K562 (cell line): ENCODE measurements at regions not wholly inside any gene's neighbourhood (a gene's known extent, or its start where the extent isn't known, plus 50 kb on each side); places are given as distances from the start of the nearest gene placed in this dataset.

Source experiments
- EP300 ChIP-seq: IDR thresholded peaks from 2 replicates; pipeline ENCODE4 v1.6.1; 2012; ENCODE audit warnings: low read length, improper control_type of control experiment
- ESRRB ChIP-seq: fragments of 250-450 bp; sonication (Bioruptor Pico); IDR thresholded peaks from 2 replicates; pipeline ENCODE4 v1.5.0; 2020; ENCODE audit warnings: mild to moderate bottlenecking, moderate library complexity, borderline replicate concordance
- EZH2 ChIP-seq: IDR thresholded peaks from 2 replicates; pipeline ENCODE4 v1.6.1; 2012; ENCODE audit warnings: low read depth, mild to moderate bottlenecking, inconsistent platforms, low read length, borderline replicate concordance
- GTF2F1 ChIP-seq: IDR thresholded peaks from 2 replicates; pipeline ENCODE4 v1.6.1; 2011; ENCODE audit warnings: low read depth, low read length, improper control_type of control experiment
- IRF2 ChIP-seq: sonication (generic); formaldehyde crosslinking; IDR thresholded peaks from 2 replicates; pipeline ENCODE4 v1.8.1; 2022; ENCODE audit warnings: mild to moderate bottlenecking, missing genetic modification reagents
- KLF10 ChIP-seq: fragments of 250-450 bp; sonication (Bioruptor Pico); IDR thresholded peaks from 2 replicates; pipeline ENCODE4 v1.6.1; 2021; ENCODE audit warnings: matching md5 sums
- RCOR1 ChIP-seq, 2 experiments: IDR thresholded peaks; 2 replicates each; pipeline ENCODE4 v1.6.1; 2012; ENCODE audit warnings: low read depth in 2 of 2, low read length in 2 of 2, borderline replicate concordance in 1 of 2, improper control_type of control experiment in 1 of 2
- RFX5 ChIP-seq: IDR thresholded peaks from 2 replicates; pipeline ENCODE4 v1.6.1; 2011; ENCODE audit warnings: low read depth, mild to moderate bottlenecking, improper control_type of control experiment, low read length
- SRF ChIP-seq, 2 experiments: fragments of 250-450, 450-650 bp in 1 of 2; sonication (Bioruptor Pico) in 1 of 2; sonication (generic) in 1 of 2; formaldehyde crosslinking; IDR thresholded peaks; 2 replicates each; pipeline versions ENCODE4 v1.5.0 to v1.5.1; 2020 to 2022; ENCODE audit warnings: mild to moderate bottlenecking in 1 of 2, missing genetic modification reagents in 1 of 2
- TAF1 ChIP-seq: IDR thresholded peaks from 2 replicates; pipeline ENCODE4 v1.6.1; 2011; ENCODE audit warnings: mild to moderate bottlenecking, low read length, moderate library complexity; ENCODE audit not compliant: insufficient read depth, control insufficient read depth, severe bottlenecking; ENCODE audit errors: extremely low read depth
- TOE1 ChIP-seq, 2 experiments: fragments of 450-650 bp in 1 of 2; sonication (generic) in 1 of 2; formaldehyde crosslinking in 1 of 2; IDR thresholded peaks; 2 replicates each; pipeline versions ENCODE4 v1.7.1 to v1.8.0; 2016 to 2022; ENCODE audit warnings: borderline replicate concordance in 2 of 2, mild to moderate bottlenecking in 2 of 2, antibody characterized with exemption in 1 of 2, inconsistent platforms in 1 of 2, low read depth in 1 of 2, missing genetic modification reagents in 1 of 2, moderate library complexity in 1 of 2
- TF ChIP-seq, protein P1 (sequence below): fragments of 450-650 bp; IDR thresholded peaks from 2 replicates; pipeline ENCODE4 v1.6.1; 2017; ENCODE audit warnings: mild to moderate bottlenecking, moderate library complexity
- TF ChIP-seq, protein P2 (sequence below), 3 experiments: IDR thresholded peaks in 2 of 3; conservative IDR thresholded peaks in 1 of 3; 2 replicates each; pipeline ENCODE4 v1.5.1; 2011 to 2012; ENCODE audit warnings: low read length in 3 of 3, mild to moderate bottlenecking in 3 of 3, control low read depth in 2 of 3, improper control_type of control experiment in 1 of 3, inconsistent platforms in 1 of 3, low read depth in 1 of 3, mixed read lengths in 1 of 3, moderate library complexity in 1 of 3; ENCODE audit not compliant: insufficient read depth in 2 of 3

GRCh38 chr12:90338365-90338764, 616.6 kb downstream of the CCER1 start:
- TF ChIP-seq ESRRB (CRISPR knock-in tag) (no peak), EZH2 (no peak), RCOR1 (IDR thresholded peaks at IDR 0.05; ENCODE audit: borderline replicate concordance in 1 of 2, low read depth in 2 of 2, low read length in 2 of 2) (no peak), IRF2 (CRISPR knock-in tag) (no peak), SRF (CRISPR knock-in tag; IDR thresholded peaks at IDR 0.05) (no peak), TOE1 (IDR thresholded peaks at IDR 0.05; ENCODE audit: borderline replicate concordance) (no peak), TOE1 (CRISPR knock-in tag; IDR thresholded peaks at IDR 0.05; ENCODE audit: borderline replicate concordance, low read depth) (no peak), GTF2F1 (no peak), RFX5 (no peak), EP300 (no peak), KLF10 (no peak), TAF1 (no peak)
- TF ChIP-seq, protein P1, sequence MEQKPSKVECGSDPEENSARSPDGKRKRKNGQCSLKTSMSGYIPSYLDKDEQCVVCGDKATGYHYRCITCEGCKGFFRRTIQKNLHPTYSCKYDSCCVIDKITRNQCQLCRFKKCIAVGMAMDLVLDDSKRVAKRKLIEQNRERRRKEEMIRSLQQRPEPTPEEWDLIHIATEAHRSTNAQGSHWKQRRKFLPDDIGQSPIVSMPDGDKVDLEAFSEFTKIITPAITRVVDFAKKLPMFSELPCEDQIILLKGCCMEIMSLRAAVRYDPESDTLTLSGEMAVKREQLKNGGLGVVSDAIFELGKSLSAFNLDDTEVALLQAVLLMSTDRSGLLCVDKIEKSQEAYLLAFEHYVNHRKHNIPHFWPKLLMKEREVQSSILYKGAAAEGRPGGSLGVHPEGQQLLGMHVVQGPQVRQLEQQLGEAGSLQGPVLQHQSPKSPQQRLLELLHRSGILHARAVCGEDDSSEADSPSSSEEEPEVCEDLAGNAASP = no peak
- TF ChIP-seq, protein P2, sequence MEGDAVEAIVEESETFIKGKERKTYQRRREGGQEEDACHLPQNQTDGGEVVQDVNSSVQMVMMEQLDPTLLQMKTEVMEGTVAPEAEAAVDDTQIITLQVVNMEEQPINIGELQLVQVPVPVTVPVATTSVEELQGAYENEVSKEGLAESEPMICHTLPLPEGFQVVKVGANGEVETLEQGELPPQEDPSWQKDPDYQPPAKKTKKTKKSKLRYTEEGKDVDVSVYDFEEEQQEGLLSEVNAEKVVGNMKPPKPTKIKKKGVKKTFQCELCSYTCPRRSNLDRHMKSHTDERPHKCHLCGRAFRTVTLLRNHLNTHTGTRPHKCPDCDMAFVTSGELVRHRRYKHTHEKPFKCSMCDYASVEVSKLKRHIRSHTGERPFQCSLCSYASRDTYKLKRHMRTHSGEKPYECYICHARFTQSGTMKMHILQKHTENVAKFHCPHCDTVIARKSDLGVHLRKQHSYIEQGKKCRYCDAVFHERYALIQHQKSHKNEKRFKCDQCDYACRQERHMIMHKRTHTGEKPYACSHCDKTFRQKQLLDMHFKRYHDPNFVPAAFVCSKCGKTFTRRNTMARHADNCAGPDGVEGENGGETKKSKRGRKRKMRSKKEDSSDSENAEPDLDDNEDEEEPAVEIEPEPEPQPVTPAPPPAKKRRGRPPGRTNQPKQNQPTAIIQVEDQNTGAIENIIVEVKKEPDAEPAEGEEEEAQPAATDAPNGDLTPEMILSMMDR (IDR thresholded peaks at IDR 0.05 in 2 of 3, conservative IDR thresholded peaks at IDR 0.05 in 1 of 3; ENCODE audit: insufficient read depth in 2 of 3, low read depth in 1 of 3, low read length in 3 of 3) = no peak
